Lower leg skin (tissue), 3 donors: ENCODE measurements at regions not wholly inside any gene's neighbourhood (a gene's known extent, or its start where the extent isn't known, plus 50 kb on each side); places are given as distances from the start of the nearest gene placed in this dataset.

Experiments used
- POLR2A ChIP-seq, 2 donors: fragments of 450-650 bp; IDR thresholded peaks; one replicate each; pipeline ENCODE4 v1.6.1; 2016 to 2017; ENCODE audit warnings: antibody characterized with exemption in 2 of 2, mild to moderate bottlenecking in 1 of 2, moderate library complexity in 1 of 2
- TF ChIP-seq, protein P1 (sequence below), 3 donors: fragments of 450-650 bp; IDR thresholded peaks; one replicate each; pipeline ENCODE4 v1.5.1; 2016; ENCODE audit warnings: antibody characterized with exemption in 3 of 3, mild to moderate bottlenecking in 3 of 3, moderate library complexity in 2 of 3

DNA sequence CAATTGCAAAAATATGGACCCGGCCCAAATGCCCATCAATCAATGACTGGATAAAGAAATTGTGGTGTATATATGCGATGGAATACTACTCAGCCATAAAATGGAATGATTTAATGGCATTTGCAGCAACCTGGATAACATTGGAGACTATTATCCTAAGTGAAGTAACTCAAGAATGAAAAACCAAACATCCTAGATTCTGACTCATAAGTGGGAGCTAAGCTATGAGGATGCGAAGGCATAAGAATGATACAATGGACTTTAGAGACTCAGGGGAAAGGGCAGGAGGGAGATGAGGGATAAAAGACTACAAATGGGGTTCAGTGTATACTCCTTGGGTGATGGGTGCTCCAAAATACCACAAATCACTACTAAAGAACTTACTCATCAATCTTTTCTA lies 247.6 kb upstream of the FBXL7 start:
- TF ChIP-seq, protein P1, sequence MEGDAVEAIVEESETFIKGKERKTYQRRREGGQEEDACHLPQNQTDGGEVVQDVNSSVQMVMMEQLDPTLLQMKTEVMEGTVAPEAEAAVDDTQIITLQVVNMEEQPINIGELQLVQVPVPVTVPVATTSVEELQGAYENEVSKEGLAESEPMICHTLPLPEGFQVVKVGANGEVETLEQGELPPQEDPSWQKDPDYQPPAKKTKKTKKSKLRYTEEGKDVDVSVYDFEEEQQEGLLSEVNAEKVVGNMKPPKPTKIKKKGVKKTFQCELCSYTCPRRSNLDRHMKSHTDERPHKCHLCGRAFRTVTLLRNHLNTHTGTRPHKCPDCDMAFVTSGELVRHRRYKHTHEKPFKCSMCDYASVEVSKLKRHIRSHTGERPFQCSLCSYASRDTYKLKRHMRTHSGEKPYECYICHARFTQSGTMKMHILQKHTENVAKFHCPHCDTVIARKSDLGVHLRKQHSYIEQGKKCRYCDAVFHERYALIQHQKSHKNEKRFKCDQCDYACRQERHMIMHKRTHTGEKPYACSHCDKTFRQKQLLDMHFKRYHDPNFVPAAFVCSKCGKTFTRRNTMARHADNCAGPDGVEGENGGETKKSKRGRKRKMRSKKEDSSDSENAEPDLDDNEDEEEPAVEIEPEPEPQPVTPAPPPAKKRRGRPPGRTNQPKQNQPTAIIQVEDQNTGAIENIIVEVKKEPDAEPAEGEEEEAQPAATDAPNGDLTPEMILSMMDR (IDR thresholded peaks at IDR 0.05): no peak
- no peak for TF ChIP-seq POLR2A (IDR thresholded peaks at IDR 0.05)
